ENCODE measurements at regions not wholly inside any gene's neighbourhood (a gene's known extent, or its start where the extent isn't known, plus 50 kb on each side); places are given as distances from the start of the nearest gene placed in this dataset.

DNA sequence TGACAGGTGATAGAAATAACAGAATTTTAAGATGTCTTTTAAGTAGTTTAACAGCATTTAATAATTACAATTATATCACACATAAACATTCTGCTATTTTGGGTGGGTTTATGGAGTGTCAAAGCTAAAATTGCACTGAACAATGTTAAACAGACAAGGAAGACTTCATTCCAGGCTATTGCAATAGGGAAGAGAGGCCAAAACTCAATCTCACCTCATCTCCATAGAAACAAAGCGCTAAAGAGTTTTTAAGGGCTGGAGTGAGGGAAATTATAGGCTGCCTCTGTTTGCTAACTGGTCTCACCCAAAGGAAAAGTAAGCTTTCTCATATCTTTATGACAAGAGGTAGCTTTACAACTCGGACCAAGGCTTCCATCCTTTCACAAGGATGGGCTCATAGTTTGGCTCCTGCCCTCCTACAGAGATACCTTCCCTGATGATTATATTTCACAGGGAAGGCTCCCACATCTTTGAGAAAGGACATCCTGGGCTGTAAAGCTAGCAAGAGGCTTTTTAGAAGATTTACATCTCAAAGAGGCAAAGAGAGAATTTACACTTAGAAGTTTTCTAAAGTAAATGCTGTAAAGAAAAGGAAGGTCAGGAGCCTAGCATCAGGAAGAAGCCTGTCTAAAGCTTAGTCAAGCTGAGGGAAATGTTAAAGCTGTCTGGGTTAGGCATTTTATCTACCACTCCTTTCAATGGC is 350.2 kb upstream of the IMPG1 start:
- TF ChIP-seq, protein P1, sequence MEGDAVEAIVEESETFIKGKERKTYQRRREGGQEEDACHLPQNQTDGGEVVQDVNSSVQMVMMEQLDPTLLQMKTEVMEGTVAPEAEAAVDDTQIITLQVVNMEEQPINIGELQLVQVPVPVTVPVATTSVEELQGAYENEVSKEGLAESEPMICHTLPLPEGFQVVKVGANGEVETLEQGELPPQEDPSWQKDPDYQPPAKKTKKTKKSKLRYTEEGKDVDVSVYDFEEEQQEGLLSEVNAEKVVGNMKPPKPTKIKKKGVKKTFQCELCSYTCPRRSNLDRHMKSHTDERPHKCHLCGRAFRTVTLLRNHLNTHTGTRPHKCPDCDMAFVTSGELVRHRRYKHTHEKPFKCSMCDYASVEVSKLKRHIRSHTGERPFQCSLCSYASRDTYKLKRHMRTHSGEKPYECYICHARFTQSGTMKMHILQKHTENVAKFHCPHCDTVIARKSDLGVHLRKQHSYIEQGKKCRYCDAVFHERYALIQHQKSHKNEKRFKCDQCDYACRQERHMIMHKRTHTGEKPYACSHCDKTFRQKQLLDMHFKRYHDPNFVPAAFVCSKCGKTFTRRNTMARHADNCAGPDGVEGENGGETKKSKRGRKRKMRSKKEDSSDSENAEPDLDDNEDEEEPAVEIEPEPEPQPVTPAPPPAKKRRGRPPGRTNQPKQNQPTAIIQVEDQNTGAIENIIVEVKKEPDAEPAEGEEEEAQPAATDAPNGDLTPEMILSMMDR (IDR thresholded peaks at IDR 0.05; ENCODE audit: low read depth, low read length, missing input control): no peak
- TF ChIP-seq MAX (IDR thresholded peaks at IDR 0.05) (no peak), FOXA1 (IDR thresholded peaks at IDR 0.05) (no peak), NR2F2 (IDR thresholded peaks at IDR 0.05) (no peak), EGR1 (IDR thresholded peaks at IDR 0.05; ENCODE audit: low read depth in 2 of 2) (no peak), YY1 (IDR thresholded peaks at IDR 0.05) (no peak), SP1 (IDR thresholded peaks at IDR 0.05) (no peak)
- TF ChIP-seq, protein P2, sequence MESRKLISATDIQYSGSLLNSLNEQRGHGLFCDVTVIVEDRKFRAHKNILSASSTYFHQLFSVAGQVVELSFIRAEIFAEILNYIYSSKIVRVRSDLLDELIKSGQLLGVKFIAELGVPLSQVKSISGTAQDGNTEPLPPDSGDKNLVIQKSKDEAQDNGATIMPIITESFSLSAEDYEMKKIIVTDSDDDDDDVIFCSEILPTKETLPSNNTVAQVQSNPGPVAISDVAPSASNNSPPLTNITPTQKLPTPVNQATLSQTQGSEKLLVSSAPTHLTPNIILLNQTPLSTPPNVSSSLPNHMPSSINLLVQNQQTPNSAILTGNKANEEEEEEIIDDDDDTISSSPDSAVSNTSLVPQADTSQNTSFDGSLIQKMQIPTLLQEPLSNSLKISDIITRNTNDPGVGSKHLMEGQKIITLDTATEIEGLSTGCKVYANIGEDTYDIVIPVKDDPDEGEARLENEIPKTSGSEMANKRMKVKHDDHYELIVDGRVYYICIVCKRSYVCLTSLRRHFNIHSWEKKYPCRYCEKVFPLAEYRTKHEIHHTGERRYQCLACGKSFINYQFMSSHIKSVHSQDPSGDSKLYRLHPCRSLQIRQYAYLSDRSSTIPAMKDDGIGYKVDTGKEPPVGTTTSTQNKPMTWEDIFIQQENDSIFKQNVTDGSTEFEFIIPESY (IDR thresholded peaks at IDR 0.05): no peak

All from liver (tissue), 3 donors.